CD4-positive, alpha-beta T cell (primary cell): ENCODE measurements at regions not wholly inside any gene's neighbourhood (a gene's known extent, or its start where the extent isn't known, plus 50 kb on each side); places are given as distances from the start of the nearest gene placed in this dataset.

Source experiments
- ATAC-seq: fragments of 200-7000 bp; cut with Tn5 transposase; one replicate; pipeline ENCODE4 v1.10.0; 2022; ENCODE audit warnings: mild to moderate bottlenecking; ENCODE audit not compliant: poor library complexity
- CTCF ChIA-PET: fragments of 350-600 bp; sonication (Branson Sonifier 250); formaldehyde crosslinking; loops from one replicate; lab custom pipeline; 2021; ENCODE audit warnings: antibody characterized with exemption, inconsistent platforms; lab: Charles Lee
- POLR2A ChIA-PET: fragments of 350-600 bp; sonication (Branson Sonifier 250); formaldehyde crosslinking; loops from one replicate; lab custom pipeline; 2021; ENCODE audit warnings: antibody characterized with exemption, inconsistent platforms; lab: Charles Lee
- DNase-seq, 14 experiments: peaks; one replicate each; pipeline ENCODE4 v3.0.0-alpha.2; 2013 to 2020; ENCODE audit warnings: mixed read lengths in 2 of 14
- H3K27ac ChIP-seq, 2 donors: one replicate each; pipeline versions ENCODE4 v1.5.1 to v1.7.0; 2013; ENCODE audit warnings: low read length in 2 of 2, low read depth in 1 of 2, mild to moderate bottlenecking in 1 of 2
- H3K27me3 ChIP-seq, 2 experiments: 1 replicate in 1 of 2; 2 replicates in 1 of 2; pipeline versions ENCODE4 v1.6.1 to v1.7.0; 2013; ENCODE audit warnings: low read length in 2 of 2, control low read depth in 1 of 2, mild to moderate bottlenecking in 1 of 2, moderate library complexity in 1 of 2; ENCODE audit not compliant: insufficient read depth in 2 of 2, control insufficient read depth in 1 of 2
- H3K36me3 ChIP-seq: one replicate; pipeline ENCODE4 v1.6.1; 2013; ENCODE audit warnings: low read length, control low read depth; ENCODE audit not compliant: insufficient read depth
- H3K4me1 ChIP-seq: one replicate; pipeline ENCODE4 v1.6.1; 2013; ENCODE audit warnings: low read length, control low read depth; ENCODE audit not compliant: insufficient read depth
- H3K4me3 ChIP-seq: one replicate; pipeline ENCODE4 v1.5.1; 2013; ENCODE audit warnings: mild to moderate bottlenecking, low read length, moderate library complexity
- H3K9me3 ChIP-seq, 2 experiments: 1 replicate in 1 of 2; 2 replicates in 1 of 2; pipeline versions ENCODE4 v1.6.1 to v1.7.0; 2013; ENCODE audit warnings: low read length in 2 of 2, mild to moderate bottlenecking in 2 of 2, control low read depth in 1 of 2, moderate library complexity in 1 of 2; ENCODE audit not compliant: control insufficient read depth in 1 of 2, insufficient read depth in 1 of 2
- H3K27ac Mint-ChIP-seq: one replicate; pipeline ENCODE4 v1.8.0; 2020; ENCODE audit warnings: mixed read lengths
- H3K27me3 Mint-ChIP-seq: one replicate; pipeline ENCODE4 v1.8.0; 2021; ENCODE audit warnings: mixed read lengths
- H3K36me3 Mint-ChIP-seq: one replicate; pipeline ENCODE4 v1.8.0; 2021; ENCODE audit warnings: low read depth, mixed read lengths
- H3K4me1 Mint-ChIP-seq: one replicate; pipeline ENCODE4 v1.8.0; 2021; ENCODE audit warnings: low read depth, mixed read lengths
- H3K4me3 Mint-ChIP-seq: one replicate; pipeline ENCODE4 v1.8.0; 2020; ENCODE audit warnings: mild to moderate bottlenecking, mixed read lengths
- H3K9me3 Mint-ChIP-seq: one replicate; pipeline ENCODE4 v1.8.0; 2020; ENCODE audit warnings: mixed read lengths
- intact Hi-C, 2 experiments: fragments of 100-400 bp; cut with DNase I in 1 of 2; cut with micrococcal nuclease in 1 of 2; formaldehyde crosslinking; loops; one replicate each; pipeline versions ENCODE4 v1.15.1 to v1.9.0; 2023 to 2025; cut with DNase I, micrococcal nuclease
- TF ChIP-seq, protein P1 (sequence below): fragments of 200-600 bp; IDR thresholded peaks from one replicate; pipeline ENCODE4 v1.8.0; 2022; ENCODE audit warnings: antibody characterized with exemption, mild to moderate bottlenecking

DNA sequence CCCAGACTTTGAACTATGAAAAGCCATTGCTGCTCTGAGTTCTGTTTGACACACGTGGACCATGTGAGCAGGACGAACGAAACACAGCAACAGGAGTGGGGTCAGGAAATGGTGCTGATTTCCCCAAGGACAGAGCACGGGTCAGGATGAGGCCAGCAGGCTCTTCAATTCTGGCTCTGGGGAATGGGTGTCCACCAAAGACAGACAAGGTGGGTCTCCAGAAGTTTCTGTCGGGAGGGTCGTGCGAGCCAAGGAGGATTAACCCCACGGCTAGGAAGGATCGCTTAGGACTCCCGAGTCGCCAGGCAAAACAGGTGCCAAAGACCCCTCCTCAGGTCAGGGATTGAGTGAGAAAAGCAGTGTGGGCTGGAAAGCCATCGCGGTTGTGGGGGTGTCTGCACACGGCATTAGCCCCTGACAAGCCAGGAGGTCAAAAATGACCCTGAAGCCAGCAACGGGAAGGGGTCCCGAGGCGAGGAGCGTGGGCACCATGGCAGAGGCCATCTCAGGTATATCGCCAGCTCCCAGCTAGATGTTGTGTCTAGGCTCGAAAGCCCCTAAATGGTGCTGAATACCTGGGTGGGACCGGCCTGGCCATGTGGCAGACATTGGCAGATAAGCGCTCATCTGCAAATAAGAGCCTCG, 213.9 kb upstream of the SALL3 start:
- TF ChIP-seq, protein P1, sequence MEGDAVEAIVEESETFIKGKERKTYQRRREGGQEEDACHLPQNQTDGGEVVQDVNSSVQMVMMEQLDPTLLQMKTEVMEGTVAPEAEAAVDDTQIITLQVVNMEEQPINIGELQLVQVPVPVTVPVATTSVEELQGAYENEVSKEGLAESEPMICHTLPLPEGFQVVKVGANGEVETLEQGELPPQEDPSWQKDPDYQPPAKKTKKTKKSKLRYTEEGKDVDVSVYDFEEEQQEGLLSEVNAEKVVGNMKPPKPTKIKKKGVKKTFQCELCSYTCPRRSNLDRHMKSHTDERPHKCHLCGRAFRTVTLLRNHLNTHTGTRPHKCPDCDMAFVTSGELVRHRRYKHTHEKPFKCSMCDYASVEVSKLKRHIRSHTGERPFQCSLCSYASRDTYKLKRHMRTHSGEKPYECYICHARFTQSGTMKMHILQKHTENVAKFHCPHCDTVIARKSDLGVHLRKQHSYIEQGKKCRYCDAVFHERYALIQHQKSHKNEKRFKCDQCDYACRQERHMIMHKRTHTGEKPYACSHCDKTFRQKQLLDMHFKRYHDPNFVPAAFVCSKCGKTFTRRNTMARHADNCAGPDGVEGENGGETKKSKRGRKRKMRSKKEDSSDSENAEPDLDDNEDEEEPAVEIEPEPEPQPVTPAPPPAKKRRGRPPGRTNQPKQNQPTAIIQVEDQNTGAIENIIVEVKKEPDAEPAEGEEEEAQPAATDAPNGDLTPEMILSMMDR = no peak
- no peaks in the 10 kb centered on the region for H3K4me1 Mint-ChIP-seq
- Histone ChIP-seq H3K27me3 (no peaks in the 10 kb centered on the region), H3K27ac (no peak overlapping the region), H3K36me3 (no peaks in the 10 kb centered on the region), H3K4me3 (no peak overlapping the region), H3K9me3 (peaks cover 0 to 24% of the 10 kb centered on the region in 2 experiments), H3K4me1 (no peaks in the 10 kb centered on the region)
- no peak for ATAC-seq
- DNase-seq = no peak
- intact Hi-C loops = no loop called here
- H3K27ac Mint-ChIP-seq = no peak overlapping the region
- no peaks in the 10 kb centered on the region for H3K27me3 Mint-ChIP-seq
- no peaks in the 10 kb centered on the region for H3K36me3 Mint-ChIP-seq
- ChIA-PET CTCF (no interaction called here), POLR2A (no interaction called here)
- H3K9me3 Mint-ChIP-seq = peaks cover 4% of the 10 kb centered on the region
- no peak overlapping the region for H3K4me3 Mint-ChIP-seq

DNA sequence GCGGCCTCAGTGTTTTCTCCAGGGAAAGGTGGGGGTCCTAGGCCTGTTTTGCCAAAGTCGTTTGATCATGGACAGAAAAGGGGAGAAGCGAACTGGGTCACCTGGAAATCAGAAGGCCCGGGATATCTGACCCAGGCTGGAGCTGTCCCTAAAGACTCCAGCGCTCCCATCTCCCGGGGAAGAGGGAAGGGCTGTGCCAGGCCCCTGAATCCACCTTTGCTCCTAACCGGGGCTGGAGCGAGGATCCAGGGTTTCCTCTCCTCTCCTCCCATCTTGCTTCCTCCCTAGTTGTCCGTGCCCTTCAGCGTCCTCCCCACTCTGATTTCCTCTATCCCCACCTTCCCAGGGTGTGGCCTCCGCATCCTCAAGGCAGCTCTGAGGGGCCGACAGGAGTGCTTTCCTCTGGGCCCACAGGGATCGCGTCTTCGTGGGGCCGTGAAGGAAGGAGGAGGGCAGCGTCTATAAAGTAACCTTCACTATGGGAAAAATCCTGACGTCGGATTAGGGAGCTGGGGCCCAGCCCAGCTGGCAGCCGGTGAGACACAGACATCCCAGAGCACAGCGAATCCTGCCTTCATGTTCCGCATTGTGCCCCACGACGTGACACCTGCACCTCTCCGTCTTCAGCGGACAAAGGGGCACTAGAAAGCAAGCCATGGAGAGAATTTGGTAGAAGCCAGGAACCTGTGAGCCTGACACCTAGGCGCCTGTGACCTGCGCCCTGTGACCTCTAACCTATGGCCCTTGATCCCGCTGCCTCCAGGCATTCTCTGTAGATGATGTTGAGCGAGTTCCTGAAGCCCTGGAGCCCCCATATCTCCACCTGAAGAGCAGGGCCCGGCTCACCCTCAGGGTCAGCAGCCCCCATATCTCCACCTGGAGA, 212.7 kb upstream of the SALL3 start:
- peaks cover 0 to 24% of the 10 kb centered on the region in 2 experiments for H3K9me3 ChIP-seq
- H3K4me3 ChIP-seq = no peak overlapping the region
- no peaks in the 10 kb centered on the region for H3K4me1 Mint-ChIP-seq
- H3K36me3 ChIP-seq = no peaks in the 10 kb centered on the region
- H3K9me3 Mint-ChIP-seq = no peaks in the 10 kb centered on the region
- DNase-seq = no peak
- no peaks in the 10 kb centered on the region for H3K36me3 Mint-ChIP-seq
- intact Hi-C loops = no loop called here
- no peak overlapping the region for H3K27ac Mint-ChIP-seq
- H3K4me3 Mint-ChIP-seq = no peak overlapping the region
- no peaks in the 10 kb centered on the region for H3K27me3 ChIP-seq
- H3K27ac ChIP-seq = no peak overlapping the region
- ChIA-PET POLR2A (no interaction called here), CTCF (no interaction called here)
- H3K4me1 ChIP-seq = no peaks in the 10 kb centered on the region
- no peaks in the 10 kb centered on the region for H3K27me3 Mint-ChIP-seq
- TF ChIP-seq, protein P1 = no peak
- ATAC-seq = no peak

DNA sequence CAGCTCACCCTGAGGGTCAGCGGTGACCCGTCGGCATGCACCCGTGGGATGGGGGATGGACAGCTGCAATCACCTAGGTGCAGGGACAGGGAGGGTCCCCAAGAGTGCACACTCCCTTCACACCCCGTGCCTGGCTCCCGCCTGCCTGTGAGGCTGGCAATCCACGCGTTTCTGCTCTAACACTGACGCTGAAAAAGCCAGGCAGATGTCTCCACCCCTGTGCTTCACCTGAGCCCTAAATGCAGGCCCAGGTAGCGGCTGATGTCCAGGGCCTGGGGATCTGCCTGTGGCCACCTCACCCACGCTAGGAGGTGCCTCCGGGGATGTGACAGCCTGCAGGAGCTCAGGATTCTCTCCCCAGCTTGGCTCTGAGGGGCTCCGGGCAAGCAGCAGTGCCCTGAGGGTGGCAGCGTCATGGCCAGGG, 212.0 kb upstream of the SALL3 start:
- Mint-ChIP-seq H3K4me1 (no peaks in the 10 kb centered on the region), H3K9me3 (no peaks in the 10 kb centered on the region), H3K27ac (no peak overlapping the region), H3K27me3 (no peaks in the 10 kb centered on the region), H3K36me3 (no peaks in the 10 kb centered on the region), H3K4me3 (no peak overlapping the region)
- intact Hi-C loops = no loop called here
- POLR2A ChIA-PET = no interaction called here
- Histone ChIP-seq H3K9me3 (peaks cover 0 to 24% of the 10 kb centered on the region in 2 experiments), H3K27ac (no peak overlapping the region), H3K4me1 (no peaks in the 10 kb centered on the region), H3K27me3 (no peaks in the 10 kb centered on the region), H3K36me3 (no peaks in the 10 kb centered on the region), H3K4me3 (no peak overlapping the region)
- CTCF ChIA-PET = no interaction called here
- ATAC-seq (no peak), DNase-seq (no peak)
- TF ChIP-seq, protein P1 = no peak
